Panc1 (cell line): ENCODE measurements at regions not wholly inside any gene's neighbourhood (a gene's known extent, or its start where the extent isn't known, plus 50 kb on each side); places are given as distances from the start of the nearest gene placed in this dataset.

Experiments used
- ATAC-seq: fragments of 200-7000 bp; cut with Tn5 transposase; 2 replicates; pipeline ENCODE4 v1.9.1; 2020; ENCODE audit warnings: mild to moderate bottlenecking, moderate library complexity
- BruUV-seq: library from RNA; stranded (reverse); fragments of 400-500 nt; replicated peaks from 2 replicates; lab custom pipeline; 2021; lab: Mats Ljungman, UMichigan
- CTCF ChIA-PET: fragments of 300-600 bp; sonication (Branson Sonifier 250); formaldehyde crosslinking; loops from one replicate; lab custom pipeline; 2022; ENCODE audit warnings: antibody characterized with exemption; lab: Charles Lee
- POLR2A ChIA-PET: fragments of 300-600 bp; sonication (Branson Sonifier 250); formaldehyde crosslinking; loops from one replicate; lab custom pipeline; 2022; ENCODE audit warnings: antibody characterized with exemption; lab: Charles Lee
- DNase-seq: peaks from one replicate; pipeline ENCODE4 v3.0.0-alpha.2; 2010; ENCODE audit warnings: low read depth, low spot score
- H3K27ac ChIP-seq: 2 replicates; pipeline ENCODE4 v1.5.1; 2011; ENCODE audit warnings: mild to moderate bottlenecking, low read length, inconsistent platforms
- H3K27me3 ChIP-seq: fragments of 200-500 bp; sonication (Bioruptor generic); 2 replicates; pipeline ENCODE4 v1.6.0; 2014; ENCODE audit warnings: low read length, inconsistent platforms; ENCODE audit not compliant: control insufficient read depth, insufficient read depth
- H3K36me3 ChIP-seq: fragments of 200-500 bp; sonication (Bioruptor generic); 2 replicates; pipeline ENCODE4 v1.5.1; 2014; ENCODE audit warnings: inconsistent platforms, mild to moderate bottlenecking, low read length, moderate library complexity; ENCODE audit not compliant: control insufficient read depth, insufficient read depth
- H3K4me1 ChIP-seq: 2 replicates; pipeline ENCODE4 v1.5.1; 2011; ENCODE audit warnings: inconsistent platforms, mild to moderate bottlenecking, low read length, moderate library complexity; ENCODE audit not compliant: control insufficient read depth, insufficient read depth
- H3K4me3 ChIP-seq, 2 experiments: 2 replicates each; pipeline ENCODE4 v1.5.1; 2011 to 2012; ENCODE audit warnings: low read depth in 2 of 2, low read length in 2 of 2, mild to moderate bottlenecking in 2 of 2, inconsistent platforms in 1 of 2, moderate library complexity in 1 of 2
- H3K9me3 ChIP-seq: fragments of 200-500 bp; sonication (Bioruptor generic); 2 replicates; pipeline ENCODE4 v1.5.1; 2014; ENCODE audit warnings: low read depth, mild to moderate bottlenecking, inconsistent platforms, low read length, moderate library complexity; ENCODE audit not compliant: control insufficient read depth, insufficient read depth
- POLR2AphosphoS5 ChIP-seq: IDR thresholded peaks from 2 replicates; pipeline ENCODE4 v1.6.1; 2012; ENCODE audit warnings: mild to moderate bottlenecking, low read depth, low read length, moderate library complexity
- SIN3A ChIP-seq: IDR thresholded peaks from 2 replicates; pipeline ENCODE4 v1.6.1; 2012; ENCODE audit warnings: low read depth, mild to moderate bottlenecking, low read length, moderate library complexity, borderline replicate concordance; ENCODE audit not compliant: insufficient read depth
- TCF7L2 ChIP-seq: IDR thresholded peaks from 2 replicates; pipeline ENCODE4 v1.6.1; 2011; ENCODE audit warnings: mild to moderate bottlenecking, low read depth, low read length, inconsistent platforms
- in situ Hi-C: cut with HindIII; loops from 2 replicates; pipeline ENCODE4 v1.10.0; 2016; ENCODE audit warnings: low sequenced_read_pairs, low pct_unique_long_range_greater_than_20kb
- intact Hi-C: fragments of 100-400 bp; cut with micrococcal nuclease; formaldehyde crosslinking; loops from one replicate; pipeline ENCODE4 v1.10.0; 2022; ENCODE audit not compliant: unreplicated experiment
- TF ChIP-seq, protein P1 (sequence below), 2 experiments: IDR thresholded peaks; 2 replicates each; pipeline ENCODE4 v1.6.1; 2011 to 2012; ENCODE audit warnings: low read depth in 2 of 2, control low read depth in 1 of 2, low read length in 1 of 2, mild to moderate bottlenecking in 1 of 2, moderate library complexity in 1 of 2; ENCODE audit not compliant: insufficient read depth in 1 of 2
- TF ChIP-seq, protein P2 (sequence below): fragments of 450-650 bp; IDR thresholded peaks from 2 replicates; pipeline ENCODE4 v1.5.1; 2017; ENCODE audit warnings: mild to moderate bottlenecking

DNA sequence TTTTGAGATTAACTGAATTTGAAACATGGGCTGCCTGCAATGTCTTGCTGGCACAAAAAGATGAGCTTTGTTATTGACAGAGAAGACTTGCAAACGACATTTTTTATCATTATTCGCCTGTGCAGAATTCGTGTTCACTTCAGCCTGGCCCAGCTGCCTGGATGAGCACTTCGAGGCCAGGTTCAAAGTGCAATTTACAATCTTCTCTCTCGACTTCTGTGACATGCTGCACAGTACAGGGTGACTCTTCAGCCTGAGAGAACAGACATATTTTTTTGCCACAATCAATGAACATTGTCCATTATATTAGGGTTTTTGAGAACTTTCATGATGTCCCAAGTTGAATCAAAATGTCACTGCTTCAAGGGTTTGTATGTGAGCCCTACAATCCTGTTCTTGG, 616.5 kb downstream of the SMARCA1 start:
- ChIA-PET POLR2A (no interaction called here), CTCF (no interaction called here)
- no peak overlapping the region for H3K4me3 ChIP-seq
- in situ Hi-C loops (no loop called here), intact Hi-C loops (no loop called here)
- H3K4me1 ChIP-seq, result no peaks in the 10 kb centered on the region
- H3K27me3 ChIP-seq, result no peaks in the 10 kb centered on the region
- DNase-seq (no peak), ATAC-seq (no peak)
- no peaks in the 10 kb centered on the region for H3K9me3 ChIP-seq
- no peaks in the 10 kb centered on the region for H3K36me3 ChIP-seq
- no TSS peak for BruUV-seq
- TF ChIP-seq POLR2AphosphoS5 (no peak), TCF7L2 (no peak), SIN3A (no peak)
- TF ChIP-seq, protein P1, sequence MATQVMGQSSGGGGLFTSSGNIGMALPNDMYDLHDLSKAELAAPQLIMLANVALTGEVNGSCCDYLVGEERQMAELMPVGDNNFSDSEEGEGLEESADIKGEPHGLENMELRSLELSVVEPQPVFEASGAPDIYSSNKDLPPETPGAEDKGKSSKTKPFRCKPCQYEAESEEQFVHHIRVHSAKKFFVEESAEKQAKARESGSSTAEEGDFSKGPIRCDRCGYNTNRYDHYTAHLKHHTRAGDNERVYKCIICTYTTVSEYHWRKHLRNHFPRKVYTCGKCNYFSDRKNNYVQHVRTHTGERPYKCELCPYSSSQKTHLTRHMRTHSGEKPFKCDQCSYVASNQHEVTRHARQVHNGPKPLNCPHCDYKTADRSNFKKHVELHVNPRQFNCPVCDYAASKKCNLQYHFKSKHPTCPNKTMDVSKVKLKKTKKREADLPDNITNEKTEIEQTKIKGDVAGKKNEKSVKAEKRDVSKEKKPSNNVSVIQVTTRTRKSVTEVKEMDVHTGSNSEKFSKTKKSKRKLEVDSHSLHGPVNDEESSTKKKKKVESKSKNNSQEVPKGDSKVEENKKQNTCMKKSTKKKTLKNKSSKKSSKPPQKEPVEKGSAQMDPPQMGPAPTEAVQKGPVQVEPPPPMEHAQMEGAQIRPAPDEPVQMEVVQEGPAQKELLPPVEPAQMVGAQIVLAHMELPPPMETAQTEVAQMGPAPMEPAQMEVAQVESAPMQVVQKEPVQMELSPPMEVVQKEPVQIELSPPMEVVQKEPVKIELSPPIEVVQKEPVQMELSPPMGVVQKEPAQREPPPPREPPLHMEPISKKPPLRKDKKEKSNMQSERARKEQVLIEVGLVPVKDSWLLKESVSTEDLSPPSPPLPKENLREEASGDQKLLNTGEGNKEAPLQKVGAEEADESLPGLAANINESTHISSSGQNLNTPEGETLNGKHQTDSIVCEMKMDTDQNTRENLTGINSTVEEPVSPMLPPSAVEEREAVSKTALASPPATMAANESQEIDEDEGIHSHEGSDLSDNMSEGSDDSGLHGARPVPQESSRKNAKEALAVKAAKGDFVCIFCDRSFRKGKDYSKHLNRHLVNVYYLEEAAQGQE (IDR thresholded peaks at IDR 0.05; ENCODE audit: insufficient read depth in 1 of 2, low read depth in 2 of 2, low read length in 1 of 2), result no peak
- TF ChIP-seq, protein P2, sequence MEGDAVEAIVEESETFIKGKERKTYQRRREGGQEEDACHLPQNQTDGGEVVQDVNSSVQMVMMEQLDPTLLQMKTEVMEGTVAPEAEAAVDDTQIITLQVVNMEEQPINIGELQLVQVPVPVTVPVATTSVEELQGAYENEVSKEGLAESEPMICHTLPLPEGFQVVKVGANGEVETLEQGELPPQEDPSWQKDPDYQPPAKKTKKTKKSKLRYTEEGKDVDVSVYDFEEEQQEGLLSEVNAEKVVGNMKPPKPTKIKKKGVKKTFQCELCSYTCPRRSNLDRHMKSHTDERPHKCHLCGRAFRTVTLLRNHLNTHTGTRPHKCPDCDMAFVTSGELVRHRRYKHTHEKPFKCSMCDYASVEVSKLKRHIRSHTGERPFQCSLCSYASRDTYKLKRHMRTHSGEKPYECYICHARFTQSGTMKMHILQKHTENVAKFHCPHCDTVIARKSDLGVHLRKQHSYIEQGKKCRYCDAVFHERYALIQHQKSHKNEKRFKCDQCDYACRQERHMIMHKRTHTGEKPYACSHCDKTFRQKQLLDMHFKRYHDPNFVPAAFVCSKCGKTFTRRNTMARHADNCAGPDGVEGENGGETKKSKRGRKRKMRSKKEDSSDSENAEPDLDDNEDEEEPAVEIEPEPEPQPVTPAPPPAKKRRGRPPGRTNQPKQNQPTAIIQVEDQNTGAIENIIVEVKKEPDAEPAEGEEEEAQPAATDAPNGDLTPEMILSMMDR, result no peak
- no peak overlapping the region for H3K27ac ChIP-seq

DNA sequence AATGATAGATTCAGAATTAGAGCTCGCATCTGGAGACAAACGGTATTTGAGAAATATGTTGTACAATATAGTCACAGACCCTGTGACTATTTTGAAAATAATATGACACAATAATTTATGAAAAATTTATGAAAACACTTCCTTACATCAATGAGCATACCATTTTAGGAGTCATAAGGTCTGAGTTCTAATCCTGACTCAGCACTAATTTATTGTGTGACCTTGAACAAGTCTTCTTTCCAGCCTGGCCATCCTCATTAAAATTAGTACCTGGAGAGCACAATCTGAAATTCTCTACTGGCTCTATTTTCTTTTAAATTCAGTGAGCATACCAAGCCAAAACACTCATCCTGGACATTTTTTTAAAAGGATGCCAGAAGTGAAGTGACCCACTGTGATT, 622.3 kb downstream of the SMARCA1 start:
- POLR2A ChIA-PET, result no interaction called here
- DNase-seq (no peak), ATAC-seq (no peak)
- Histone ChIP-seq H3K36me3 (no peaks in the 10 kb centered on the region), H3K27me3 (no peaks in the 10 kb centered on the region), H3K4me3 (no peak overlapping the region), H3K9me3 (no peaks in the 10 kb centered on the region), H3K27ac (no peak overlapping the region), H3K4me1 (no peaks in the 10 kb centered on the region)
- intact Hi-C loops (no loop called here), in situ Hi-C loops (no loop called here)
- no TSS peak for BruUV-seq
- TF ChIP-seq SIN3A (no peak), TCF7L2 (no peak), POLR2AphosphoS5 (no peak)
- TF ChIP-seq, protein P2, result no peak
- TF ChIP-seq, protein P1 (IDR thresholded peaks at IDR 0.05; ENCODE audit: insufficient read depth in 1 of 2, low read depth in 2 of 2, low read length in 1 of 2), result no peak
- CTCF ChIA-PET, result no interaction called here
